ENCODE measurements at regions not wholly inside any gene's neighbourhood (a gene's known extent, or its start where the extent isn't known, plus 50 kb on each side); places are given as distances from the start of the nearest gene placed in this dataset.
"Not testable (repeated sequence)": the region's sequence is repeated elsewhere in the genome, so short reads cannot be mapped to it uniquely, and the experiment has no call there.

- in situ Hi-C loops (cut with HindIII; ENCODE audit: low sequenced_read_pairs) = no loop called here
- no peak overlapping the region for H3K4me3 ChIP-seq (ENCODE audit: low read depth, low read length)
- TF ChIP-seq CTCF (IDR thresholded peaks at IDR 0.05; ENCODE audit: low read depth, low read length, missing control alignments) = no peak
- no peak for DNase-seq (ENCODE audit: low read depth)
Observed at GRCh38 chr10:18795549-18795948, 136.3 kb downstream of the ARL5B start.

GRCh38 chr10:18797286-18797685, 138.1 kb downstream of the ARL5B start:
- in situ Hi-C loops (cut with HindIII; ENCODE audit: low sequenced_read_pairs) = no loop called here

GRCh38 chr10:18822156-18822555, 162.9 kb downstream of the ARL5B start:
- in situ Hi-C loops (cut with HindIII; ENCODE audit: low sequenced_read_pairs) = no loop called here
- H3K4me3 ChIP-seq (ENCODE audit: low read depth, low read length) = no peak overlapping the region
- DNase-seq (ENCODE audit: low read depth) = peak; percentile 11
- TF ChIP-seq CTCF (IDR thresholded peaks at IDR 0.05; ENCODE audit: low read depth, low read length, missing control alignments) = no peak

More at GRCh38 chr10:18797286-18797685, 138.1 kb downstream of the ARL5B start:
- no peak overlapping the region for H3K4me3 ChIP-seq (ENCODE audit: low read depth, low read length)
- DNase-seq (ENCODE audit: low read depth) = no peak
- no peak for TF ChIP-seq CTCF (IDR thresholded peaks at IDR 0.05; ENCODE audit: low read depth, low read length, missing control alignments)

GRCh38 chr10:18829259-18829658, 170.0 kb downstream of the ARL5B start:
- TF ChIP-seq CTCF (IDR thresholded peaks at IDR 0.05; ENCODE audit: low read depth, low read length, missing control alignments) = no peak
- in situ Hi-C loops (cut with HindIII; ENCODE audit: low sequenced_read_pairs) = no loop called here
- DNase-seq (ENCODE audit: low read depth) = no peak
- no peak overlapping the region for H3K4me3 ChIP-seq (ENCODE audit: low read depth, low read length)

- TF ChIP-seq CTCF (IDR thresholded peaks at IDR 0.05; ENCODE audit: low read depth, low read length, missing control alignments) = no peak
- no peak overlapping the region for H3K4me3 ChIP-seq (ENCODE audit: low read depth, low read length)
- no peak for DNase-seq (ENCODE audit: low read depth)
- in situ Hi-C loops (cut with HindIII; ENCODE audit: low sequenced_read_pairs) = no loop called here
Observed at GRCh38 chr10:18830277-18830676, 171.0 kb downstream of the ARL5B start.

GRCh38 chr10:18856623-18857022, 192.0 kb upstream of the MALRD1 start:
- DNase-seq (ENCODE audit: low read depth); H3K4me3 ChIP-seq (ENCODE audit: low read depth, low read length); in situ Hi-C loops (cut with HindIII; ENCODE audit: low sequenced_read_pairs): not testable (repeated sequence)

- no peak for TF ChIP-seq CTCF (IDR thresholded peaks at IDR 0.05; ENCODE audit: low read depth, low read length, missing control alignments)
- DNase-seq (ENCODE audit: low read depth) = no peak
- H3K4me3 ChIP-seq (ENCODE audit: low read depth, low read length) = no peak overlapping the region
- in situ Hi-C loops (cut with HindIII; ENCODE audit: low sequenced_read_pairs) = no loop called here
Observed at GRCh38 chr10:18859659-18860058, 188.9 kb upstream of the MALRD1 start.
